Stimulated activated CD4-positive, alpha-beta T cell treated with anti-CD3 and anti-CD28 coated beads, Interleukin-12 subunit alpha, Interleukin-12 subunit beta, amount 100 ng/mL, for 4 hours (primary cell): ENCODE measurements at regions not wholly inside any gene's neighbourhood (a gene's known extent, or its start where the extent isn't known, plus 50 kb on each side); places are given as distances from the start of the nearest gene placed in this dataset.

ENCODE experiments used
- DNase-seq: peaks from one replicate; pipeline ENCODE4 v3.0.0-alpha.2; 2020

DNA sequence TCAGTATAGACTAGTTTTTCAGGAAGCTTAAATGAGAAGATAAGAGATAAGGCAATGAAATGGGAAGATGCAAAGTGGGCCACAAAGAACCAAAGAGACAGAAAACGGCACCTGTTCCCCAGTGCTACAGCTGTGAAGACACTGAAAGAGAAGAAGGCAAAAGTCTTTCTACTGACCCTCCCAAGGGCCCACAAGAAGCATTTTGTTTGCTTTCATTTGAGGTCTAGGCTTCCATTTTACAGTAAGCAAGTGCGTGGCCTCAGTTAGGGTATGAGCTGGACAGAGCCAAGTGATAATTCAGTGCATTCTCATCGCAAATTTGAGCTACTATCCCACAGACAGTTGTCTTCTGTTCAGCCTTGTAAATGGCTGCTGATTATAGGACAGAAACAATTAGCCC is 53.4 kb upstream of the STK17B start:
- no peak for DNase-seq

DNA sequence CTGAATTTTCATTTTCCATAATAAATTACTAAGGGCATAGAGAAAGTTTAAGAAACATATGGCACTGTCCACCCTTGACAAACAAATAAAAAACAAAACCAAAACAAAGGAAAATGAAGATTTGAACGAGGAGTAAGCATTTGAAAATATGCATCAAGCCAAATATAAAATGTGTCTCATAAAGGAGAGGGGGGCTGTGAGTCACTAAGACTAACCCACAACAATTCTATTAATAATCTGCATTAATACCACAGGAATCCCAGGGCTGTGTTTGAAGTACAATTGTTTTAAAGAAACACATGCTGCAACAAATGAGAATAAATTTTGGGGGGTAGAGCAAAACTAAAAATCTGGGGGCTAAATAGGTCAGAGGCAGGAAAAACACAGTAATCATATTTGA is 53.8 kb upstream of the STK17B start:
- DNase-seq: no peak

DNA sequence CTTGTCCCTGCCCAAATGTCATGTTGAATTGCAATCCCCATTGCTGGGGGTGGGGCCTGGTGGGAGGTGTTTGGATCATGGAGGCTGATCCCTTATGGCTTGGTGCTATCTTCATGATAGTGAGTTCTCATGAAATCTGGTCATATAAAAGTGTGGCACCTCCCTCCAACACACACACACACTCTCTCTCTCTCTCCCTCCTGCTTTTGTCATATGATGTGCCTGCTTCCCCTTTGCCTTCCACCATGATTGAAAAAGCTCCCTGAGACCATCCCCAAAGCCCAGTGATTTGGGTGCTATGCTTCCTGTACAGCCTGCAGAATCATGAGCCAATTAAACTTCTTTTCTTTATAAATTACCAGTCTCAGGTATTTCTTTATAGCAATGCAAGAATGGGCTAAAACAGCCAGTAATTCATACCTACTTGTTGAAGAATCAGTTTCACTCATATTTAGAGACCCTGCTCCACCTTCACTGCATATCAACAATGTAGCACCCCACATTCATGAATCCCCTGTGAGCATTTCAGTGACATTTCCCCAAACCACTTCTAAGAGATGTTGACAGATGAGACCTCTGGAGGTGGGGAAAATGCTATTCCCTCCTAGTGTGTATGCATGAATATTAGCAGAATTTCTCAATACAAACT is 54.8 kb upstream of the STK17B start:
- no peak for DNase-seq

DNA sequence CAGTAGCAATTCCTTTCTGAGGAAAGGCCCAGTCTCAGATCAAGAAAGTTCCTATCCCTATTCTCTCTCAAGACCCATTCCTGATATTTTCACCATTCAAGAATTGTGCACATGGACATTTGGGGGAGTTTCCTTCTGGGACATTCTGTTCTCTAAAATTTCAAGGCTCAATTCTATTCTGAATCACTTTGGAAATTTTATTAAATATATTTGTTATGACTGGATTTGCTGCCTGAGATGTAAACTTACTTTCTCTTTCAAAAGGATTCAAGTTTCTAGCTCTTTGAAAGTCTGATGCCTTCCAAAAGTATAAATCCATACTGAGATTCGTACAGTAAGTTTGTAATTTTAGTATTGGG is 55.3 kb upstream of the STK17B start:
- DNase-seq: no peak

DNA sequence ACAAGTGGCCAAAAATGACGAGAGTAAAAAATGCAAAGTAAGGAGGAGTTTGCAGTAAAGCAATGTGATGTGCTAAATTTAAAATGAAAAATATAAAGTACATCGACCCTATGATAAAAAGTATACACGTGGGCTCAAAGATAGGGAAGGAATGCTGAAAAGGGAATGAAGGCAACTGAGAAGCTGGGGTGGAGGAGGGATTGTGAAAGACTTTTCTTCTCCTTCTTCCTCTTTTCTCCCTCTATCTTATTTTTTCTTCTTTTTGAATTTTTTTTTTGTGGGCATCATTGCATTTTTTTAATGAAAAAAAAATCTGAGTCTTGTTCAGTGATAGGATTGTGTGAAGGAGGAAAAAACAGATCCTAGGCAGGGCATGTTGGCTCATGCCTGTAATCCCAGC is 57.6 kb upstream of the STK17B start:
- no peak for DNase-seq

DNA sequence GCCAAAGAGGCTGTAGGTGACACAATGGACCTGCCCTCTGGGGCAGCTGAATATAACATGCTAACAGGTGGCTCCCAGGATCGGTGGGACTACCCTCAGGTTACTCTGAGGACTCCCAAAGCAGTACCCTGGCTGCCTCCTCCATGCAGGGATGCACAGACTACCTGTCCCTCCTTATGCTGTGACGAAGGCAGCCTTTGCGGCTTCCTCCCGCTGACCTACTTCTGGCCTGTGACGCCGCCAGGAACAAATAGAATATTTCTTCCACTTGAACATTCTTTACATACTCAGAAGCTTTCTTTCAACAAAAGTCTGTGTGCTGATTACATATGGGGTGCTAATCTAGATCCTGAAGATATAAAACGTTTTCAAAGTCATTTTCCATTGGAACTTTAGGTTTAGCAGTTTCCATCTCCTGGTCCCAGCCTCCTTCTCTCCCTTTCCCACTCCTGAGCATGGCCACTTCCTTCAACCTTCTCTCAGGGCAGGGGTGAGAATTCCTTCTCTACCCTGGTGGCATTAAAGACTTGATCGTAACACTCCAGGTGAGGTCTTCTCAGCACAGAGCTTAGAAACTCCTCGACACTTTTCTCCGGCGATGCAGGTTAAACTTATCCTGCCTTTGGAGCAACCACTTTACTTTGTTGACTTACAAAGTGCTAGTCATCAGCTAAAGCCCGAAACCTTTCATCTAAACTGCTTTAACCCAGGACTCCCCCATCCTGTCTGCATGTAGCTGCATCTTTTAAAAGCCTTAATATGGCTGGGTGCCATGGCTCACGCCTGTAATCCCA is 58.9 kb upstream of the STK17B start:
- peak; percentile 33 for DNase-seq

DNA sequence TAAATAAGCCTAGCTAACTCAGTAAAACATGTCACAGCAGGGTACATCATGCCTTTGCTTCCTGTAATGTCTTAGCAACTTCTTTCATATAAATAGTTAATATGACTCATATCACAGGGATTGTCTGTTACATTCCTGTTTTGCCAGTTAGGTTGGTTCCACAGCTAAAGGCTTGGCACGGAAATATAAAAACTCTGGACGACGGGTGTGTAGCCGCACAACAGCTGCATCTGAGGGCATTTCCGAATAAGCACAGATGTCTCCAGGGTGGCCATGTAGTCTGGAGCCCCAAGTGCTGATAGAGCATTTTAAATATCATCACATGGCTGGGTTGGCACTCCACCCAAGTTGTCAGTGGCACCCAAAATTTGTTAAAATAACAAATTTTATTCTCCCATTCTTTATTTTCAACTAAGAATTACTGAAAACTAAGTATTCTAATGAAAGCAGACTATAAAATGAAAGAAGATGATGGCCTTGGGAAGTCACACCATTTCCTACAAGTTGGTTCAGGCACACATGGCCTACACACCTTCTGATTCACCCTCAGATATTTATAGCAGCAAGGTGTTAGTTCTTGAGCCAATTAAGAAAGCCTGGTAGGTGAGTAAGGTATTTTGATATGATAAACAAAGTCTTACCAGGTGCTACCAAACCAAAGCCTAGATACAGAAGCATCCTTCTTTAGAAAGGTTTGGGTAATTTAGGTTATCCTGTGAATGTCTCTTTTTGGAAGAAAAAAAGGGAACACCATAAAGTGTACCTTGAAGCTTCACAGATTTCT is 61.8 kb upstream of the STK17B start:
- no peak for DNase-seq

DNA sequence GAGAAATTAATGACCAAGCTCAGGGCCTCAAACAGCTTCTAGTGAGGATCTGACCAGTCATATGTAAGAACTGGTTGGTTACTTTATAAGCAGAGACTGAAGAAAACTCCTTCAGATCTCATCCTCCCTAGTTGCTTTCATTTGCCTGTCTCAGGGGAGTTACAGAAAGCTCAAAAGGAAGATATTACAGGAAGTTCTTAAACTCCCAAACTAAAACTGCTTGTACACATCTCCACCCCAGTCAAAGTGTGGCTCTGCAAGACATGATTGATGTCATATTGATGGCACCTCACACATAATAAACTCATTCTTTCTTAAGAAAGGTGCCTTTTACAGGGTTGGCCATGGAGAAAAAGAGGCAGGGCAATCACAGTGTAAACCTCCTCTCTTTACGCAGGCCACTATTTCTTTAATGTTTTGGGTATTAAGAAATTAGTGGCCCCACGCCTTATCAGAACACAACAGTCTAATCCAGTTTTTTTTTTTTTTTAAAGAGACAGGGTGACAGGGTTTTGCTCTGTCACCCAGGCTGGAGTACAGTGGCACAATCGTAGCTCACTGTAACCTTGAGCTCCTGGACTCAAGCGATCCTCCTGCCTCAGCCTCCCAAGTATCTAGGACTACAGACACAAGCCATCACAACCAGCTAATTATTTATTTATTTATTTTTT is 62.6 kb upstream of the STK17B start:
- no peak for DNase-seq

DNA sequence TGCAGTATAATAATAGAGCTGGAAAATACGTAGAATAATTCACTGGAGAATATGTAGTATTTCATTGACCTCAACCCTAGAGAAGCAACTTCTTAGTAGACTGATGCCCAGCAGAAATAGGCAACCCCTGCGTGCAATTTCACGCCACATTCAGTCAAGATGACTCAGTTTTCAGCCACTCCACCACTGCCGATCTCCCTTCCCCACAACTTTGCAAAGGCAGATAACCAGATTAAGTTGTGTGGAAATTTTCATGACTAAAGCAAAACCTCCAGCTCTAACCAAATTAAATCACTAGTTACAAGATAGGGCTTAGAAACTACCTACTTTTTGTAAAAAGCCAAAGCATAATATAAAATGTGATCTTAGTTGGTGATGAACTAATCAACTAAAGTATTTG is 63.3 kb upstream of the STK17B start:
- DNase-seq: peak; percentile 47

DNA sequence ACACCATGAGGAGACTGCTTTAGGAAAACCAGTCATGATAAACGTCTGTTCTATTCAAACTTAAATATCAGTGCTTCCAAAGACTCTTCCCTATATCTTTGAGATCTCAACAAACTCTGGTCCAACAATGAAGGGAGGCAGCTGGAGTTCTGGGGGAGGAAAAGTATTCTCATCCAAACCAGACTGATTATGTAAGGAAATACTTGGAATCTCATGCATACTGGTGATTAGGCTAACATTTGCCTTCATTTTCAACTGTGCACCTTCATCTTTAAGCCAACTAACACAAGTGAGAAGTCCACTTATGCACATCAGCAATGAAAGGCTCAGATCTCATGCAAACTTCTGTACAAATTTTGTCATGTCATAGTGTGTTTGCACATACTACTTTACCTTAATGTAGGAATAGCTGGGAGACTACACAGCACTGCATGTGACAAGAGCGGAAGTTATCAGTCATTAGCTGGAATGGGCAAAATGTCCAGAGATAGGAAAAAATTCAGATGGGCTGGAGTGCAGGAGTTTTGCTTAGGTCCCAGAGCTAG is 67.5 kb upstream of the STK17B start:
- no peak for DNase-seq

DNA sequence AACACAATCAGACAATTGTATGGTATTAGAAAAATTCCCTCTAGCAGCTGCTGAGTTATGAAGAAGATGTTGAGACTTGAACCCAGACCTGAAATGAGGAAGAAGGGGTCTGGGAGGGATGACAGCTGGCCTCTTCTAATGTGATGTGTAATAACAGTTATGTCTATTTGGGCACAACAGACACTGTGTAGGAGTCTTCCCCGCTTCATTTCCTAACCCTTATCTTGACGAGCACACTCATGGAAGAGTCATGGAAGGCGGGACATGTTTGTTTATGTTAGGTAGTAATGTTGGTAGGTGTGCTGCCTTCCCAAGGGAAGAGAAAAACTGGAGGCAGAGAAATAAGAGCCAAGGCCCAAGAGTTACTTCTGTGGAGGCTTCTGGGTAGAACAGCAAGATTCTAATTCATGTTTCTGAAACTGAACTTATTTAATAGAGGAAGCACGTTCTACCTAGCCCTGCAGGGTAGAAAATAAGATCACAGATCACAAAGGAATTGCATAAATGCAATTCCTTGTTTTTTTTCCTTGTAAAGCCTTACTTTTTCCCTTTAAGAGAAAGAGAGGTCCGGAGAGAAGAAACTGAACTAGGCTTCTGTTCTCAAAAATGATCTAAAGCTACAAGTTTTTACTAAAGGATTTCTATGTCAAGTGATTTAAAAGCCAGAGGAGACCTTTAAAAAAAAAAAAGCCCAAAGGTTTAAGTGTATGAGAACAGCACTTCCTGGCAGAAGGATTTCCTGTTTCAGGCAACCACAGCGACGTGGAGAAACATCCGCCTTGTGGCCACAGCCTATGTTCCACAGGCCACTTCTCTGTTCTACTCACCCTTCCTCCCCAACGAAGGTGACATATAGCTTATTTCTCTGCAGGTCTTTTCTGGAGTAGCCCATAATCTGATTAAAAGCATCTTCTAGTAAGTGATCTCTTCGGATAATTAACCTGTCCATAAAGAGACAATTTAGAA is 68.5 kb upstream of the STK17B start:
- DNase-seq: peak; percentile 40

DNA sequence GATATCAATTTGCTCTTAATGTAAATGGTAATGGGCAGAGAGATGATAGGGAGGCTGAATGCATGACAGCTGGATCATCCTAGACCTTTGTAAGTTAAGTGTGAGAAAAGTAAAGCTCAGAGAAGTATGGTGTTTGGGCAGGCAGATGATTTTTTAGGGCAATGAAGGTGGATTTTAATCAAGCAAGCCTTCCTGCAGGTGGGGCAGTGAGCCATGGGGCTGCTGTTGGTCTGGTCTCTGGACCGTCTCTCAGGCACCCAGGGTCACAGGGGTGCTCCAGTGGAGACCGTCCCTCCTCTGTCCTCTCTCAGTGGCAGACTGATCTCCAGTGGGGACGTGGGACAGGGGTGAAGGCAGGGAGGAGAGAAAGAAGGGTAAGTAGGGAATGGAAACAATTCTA is 69.8 kb upstream of the STK17B start:
- no peak for DNase-seq

DNA sequence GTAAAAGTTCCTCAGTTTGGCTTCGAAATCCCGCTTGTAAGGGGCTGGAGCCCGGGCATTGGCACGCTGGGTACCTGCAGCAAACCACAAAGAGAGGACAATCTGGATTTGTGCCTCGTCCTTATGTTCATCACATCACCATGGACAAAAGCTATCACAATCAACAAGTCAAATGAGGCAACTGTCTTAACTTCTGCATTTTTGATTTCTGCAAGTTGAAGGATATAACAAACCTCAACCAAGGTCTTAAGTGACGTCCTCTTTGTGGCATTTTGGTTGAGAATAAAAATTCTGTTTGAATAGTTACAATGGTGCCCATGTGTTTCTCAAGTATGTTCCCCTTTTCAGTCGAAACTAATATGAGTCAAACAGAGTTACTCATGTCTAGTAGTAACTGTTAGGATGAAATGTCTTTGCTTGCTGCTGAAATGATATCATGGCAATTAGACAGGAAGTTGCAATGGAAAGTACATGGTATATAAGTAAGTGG is 70.8 kb upstream of the STK17B start:
- no peak for DNase-seq

DNA sequence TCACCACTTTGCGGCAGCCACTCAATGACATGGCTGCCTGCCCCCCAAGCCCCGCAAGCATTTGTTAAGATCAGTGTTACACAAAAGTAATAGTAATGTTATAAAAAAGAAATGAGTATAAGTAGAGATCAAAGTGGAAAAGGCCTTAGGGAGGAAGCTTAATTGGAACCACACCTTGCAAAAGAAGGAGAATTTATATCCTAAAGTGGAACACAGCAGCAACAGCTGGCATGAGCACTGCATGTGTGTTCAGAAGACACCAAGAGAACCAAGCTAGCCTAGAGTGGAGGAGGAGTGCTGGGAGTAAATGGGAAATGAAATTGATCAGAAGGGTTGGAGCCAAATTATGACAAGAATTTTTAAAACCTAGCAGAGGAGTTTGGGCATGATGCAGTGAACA is 73.1 kb upstream of the STK17B start:
- no peak for DNase-seq

DNA sequence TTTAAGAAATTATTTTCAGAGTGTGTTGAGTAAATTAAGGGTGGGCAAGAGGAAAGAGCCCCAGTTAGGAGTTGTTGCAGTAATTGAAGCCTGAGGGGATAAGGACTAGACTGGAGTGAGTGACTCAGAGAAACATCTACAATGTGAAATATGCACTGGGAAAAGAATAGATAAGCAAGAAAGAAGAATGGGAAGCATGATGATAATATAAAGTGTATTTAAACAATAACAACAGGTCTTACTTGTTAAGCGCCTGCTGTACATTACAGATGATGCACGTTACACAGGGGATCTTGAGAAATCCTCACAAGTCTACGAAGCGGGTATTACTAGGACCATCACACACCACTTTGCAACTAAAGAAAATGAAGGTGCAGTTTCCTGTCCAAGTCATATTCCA is 73.6 kb upstream of the STK17B start:
- DNase-seq: no peak

DNA sequence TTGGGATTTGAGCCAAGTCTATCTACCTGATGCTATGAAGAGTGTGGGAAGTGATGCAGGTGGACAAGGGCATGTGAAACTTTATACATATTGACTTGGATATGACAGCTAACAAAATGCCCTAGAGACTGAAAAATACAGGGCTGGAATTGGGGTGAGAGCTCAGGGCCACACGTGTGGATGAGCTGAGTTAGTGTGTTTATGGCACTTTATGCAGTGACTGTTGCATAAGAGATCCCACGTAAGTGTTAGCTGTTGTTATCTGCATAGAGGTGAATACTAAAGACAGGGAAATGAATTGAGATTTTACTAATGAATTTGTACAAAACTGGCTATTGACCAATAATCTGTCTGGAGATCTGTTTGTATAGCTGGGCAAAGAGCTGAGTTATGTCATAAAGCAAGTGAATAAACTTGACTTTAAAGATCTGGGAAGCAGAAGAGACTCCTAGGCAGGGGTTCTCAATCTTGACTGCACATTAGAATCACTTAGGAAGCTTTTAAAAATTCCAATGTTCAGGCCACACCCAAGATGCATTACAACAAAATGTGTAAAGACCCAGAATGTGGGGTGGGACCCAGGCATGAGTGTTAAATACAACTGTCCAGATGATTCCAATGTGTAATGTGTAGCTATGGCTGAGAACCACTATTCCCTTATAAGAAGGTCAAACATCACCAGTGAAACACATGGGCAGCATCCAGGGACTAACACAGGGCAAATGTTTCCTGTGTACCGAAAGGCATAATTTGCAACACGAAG is 74.2 kb upstream of the STK17B start:
- no peak for DNase-seq

DNA sequence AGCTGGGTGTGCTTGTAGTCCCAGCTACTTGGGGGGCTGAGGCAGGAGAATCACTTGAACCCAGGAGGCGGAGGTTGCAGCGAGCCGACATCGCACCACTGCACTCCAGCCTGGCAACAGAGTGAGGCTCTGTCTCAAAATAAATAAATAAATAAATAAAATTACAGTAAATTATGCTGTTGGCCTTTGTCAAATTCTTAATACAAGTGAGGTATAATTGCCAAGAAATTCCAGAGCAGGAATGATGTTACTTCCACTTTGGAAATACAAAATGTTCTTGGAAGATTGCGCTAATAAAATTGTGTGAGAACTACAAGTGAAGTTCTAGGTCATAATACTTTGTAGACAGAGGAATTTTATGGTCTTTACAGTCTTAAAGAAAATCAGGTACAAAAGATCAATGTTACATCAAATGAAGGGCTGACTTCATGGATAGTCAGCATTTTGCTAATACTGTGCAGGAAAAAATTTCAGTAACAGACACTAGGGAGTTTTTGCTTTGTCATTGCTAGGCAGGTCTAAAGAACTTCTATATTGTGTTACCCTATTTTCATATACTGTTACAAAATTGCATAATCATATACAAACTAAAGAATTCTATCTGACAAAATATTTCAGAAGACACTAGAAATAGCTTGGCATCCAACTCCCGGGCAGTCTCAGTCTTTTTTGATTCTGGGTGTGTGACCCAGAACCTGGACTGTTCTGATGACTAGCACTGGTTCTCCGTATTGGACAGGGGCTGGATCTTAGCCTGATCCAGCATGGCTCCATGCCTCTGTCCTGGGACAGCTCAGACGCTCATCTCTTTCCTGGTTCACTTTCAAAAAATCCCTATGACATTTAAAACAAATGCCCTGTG is 76.0 kb upstream of the STK17B start:
- DNase-seq: no peak

DNA sequence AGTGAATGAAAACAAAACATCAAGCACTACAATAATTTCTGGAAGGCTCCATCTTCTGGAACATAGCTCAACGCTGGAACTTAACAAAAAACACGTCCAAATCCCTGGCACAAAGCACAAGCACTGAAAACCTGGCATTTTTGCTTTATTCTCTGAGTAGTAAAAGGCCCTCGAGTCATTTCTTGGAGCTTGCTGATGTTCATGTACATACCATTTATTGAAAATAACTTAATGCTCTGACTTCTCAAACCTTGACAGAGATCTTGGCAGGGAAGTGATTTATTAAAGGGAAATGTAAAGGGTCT is 76.5 kb upstream of the STK17B start:
- DNase-seq: no peak

DNA sequence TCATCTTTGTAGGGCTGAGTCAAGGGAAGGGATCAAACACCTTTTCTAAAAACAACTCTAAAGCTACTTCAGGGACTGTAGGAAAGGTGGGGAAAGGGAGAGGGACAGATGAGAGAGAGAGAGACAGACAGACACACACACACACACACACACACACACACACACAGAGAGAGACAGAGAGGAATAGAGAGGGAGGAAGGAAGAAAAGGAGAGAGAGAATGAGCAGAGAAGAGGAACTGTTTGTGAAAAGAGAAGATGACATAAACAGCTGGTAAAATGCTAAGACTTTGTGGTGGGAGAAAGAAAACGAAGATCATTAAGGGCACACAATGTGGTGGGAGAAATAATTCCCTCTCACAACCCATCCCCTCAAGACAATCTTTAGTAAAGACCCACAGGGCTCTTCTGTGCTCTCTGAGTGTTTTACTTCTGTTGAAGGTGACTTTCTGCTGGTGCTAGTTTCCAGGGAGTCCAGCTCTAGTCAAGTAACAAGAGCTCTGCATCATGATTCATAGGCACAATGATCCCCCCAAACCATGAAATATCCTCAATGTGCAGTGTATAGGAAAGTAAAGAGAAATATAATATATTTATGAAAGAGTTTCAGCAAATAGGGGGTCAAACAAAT is 77.2 kb upstream of the STK17B start:
- DNase-seq: no peak

DNA sequence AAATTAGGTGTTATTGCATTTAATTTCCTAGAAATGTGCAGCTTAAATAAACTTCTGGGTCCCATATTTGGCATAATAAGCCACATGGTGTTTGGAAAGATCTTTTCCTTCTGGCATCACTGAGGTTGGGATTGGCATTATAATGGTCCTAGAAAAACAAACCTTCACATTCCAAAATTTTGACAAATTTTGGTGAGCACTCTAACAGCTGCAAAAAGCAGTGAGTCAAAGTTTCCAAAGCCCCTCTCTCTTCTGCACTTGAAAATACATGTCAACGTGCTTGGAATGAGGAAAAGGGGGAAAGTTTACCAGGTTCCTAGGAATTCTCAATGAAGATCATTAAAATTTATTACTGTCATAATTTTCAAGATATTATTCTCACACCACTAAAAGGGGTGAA is 77.8 kb upstream of the STK17B start:
- no peak for DNase-seq
